ENCODE measurements at regions not wholly inside any gene's neighbourhood (a gene's known extent, or its start where the extent isn't known, plus 50 kb on each side); places are given as distances from the start of the nearest gene placed in this dataset.

DNA sequence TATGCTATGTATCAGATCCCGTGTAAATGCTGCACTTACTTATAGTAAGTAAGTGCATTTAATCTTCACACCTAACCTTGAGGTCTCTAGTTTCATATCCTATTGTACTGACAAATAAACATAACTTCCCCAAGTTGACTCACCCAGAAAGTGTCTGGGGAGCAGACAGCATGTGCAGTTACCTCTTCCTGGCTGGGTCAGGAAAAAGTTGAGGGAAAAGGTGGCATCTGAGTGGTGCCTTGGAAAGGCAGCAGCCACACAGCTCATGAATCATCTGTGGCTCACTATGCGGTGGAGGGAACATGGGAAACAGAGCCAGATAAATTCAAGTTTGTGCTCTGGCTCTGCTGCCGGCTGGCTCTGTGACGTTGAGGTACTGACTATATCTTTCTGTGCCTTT is 382.0 kb upstream of the DYNLRB2 start:
- Histone ChIP-seq H3K4me1 (no peaks in the 10 kb centered on the region), H3K9me3 (replicated peaks) (no peaks in the 10 kb centered on the region), H3K4me3 (no peak overlapping the region), H3K36me3 (no peaks in the 10 kb centered on the region), H3K27me3 (no peaks in the 10 kb centered on the region), H3K27ac (no peak overlapping the region)
- DNase-seq: no peak

DNA sequence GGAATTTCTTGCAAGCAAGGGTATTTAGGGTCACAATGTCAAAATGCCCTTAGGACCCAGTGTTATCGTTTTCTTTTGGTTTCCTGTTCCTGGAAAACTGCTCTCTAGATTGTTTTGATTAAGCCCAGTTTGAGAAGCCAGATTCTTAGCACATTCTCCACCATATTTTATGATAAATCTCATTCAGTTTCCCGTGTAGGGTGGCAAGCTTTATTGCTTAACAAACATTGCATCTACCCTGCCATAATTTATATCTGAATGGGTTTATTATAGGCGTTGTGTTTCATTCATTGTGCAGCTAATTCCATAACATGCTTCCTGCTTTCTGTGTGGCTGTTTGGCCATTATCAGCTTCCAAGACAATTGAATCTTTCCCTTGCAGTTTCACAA is 389.1 kb upstream of the DYNLRB2 start:
- Histone ChIP-seq H3K36me3 (no peaks in the 10 kb centered on the region), H3K9me3 (replicated peaks) (no peaks in the 10 kb centered on the region), H3K27ac (no peak overlapping the region), H3K4me1 (peaks cover 4% of the 10 kb centered on the region; the same call in 1 of the 2 replicates), H3K27me3 (no peaks in the 10 kb centered on the region), H3K4me3 (no peak overlapping the region)
- DNase-seq: no peak

- Histone ChIP-seq H3K27me3 (no peaks in the 10 kb centered on the region), H3K4me3 (no peak overlapping the region), H3K27ac (no peak overlapping the region), H3K4me1 (peaks cover 4% of the 10 kb centered on the region; the same call in 1 of the 2 replicates), H3K36me3 (no peaks in the 10 kb centered on the region), H3K9me3 (replicated peaks) (no peaks in the 10 kb centered on the region)
- DNase-seq: no peak
Measured at GRCh38 chr16:80150978-80151721, 389.6 kb upstream of the DYNLRB2 start.

GRCh38 chr16:80148826-80149225 is 392.0 kb upstream of the DYNLRB2 start:
- DNase-seq: no peak
- H3K27ac ChIP-seq: no peak overlapping the region
- H3K36me3 ChIP-seq: no peaks in the 10 kb centered on the region
- H3K4me3 ChIP-seq: no peak overlapping the region
- no peaks in the 10 kb centered on the region for H3K9me3 ChIP-seq (replicated peaks)
- peaks cover 4% of the 10 kb centered on the region; the same call in 1 of the 2 replicates for H3K4me1 ChIP-seq
- H3K27me3 ChIP-seq: no peaks in the 10 kb centered on the region

GRCh38 chr16:80147026-80147655 is 393.7 kb upstream of the DYNLRB2 start:
- Histone ChIP-seq H3K27me3 (no peaks in the 10 kb centered on the region), H3K4me3 (no peak overlapping the region), H3K27ac (no peak overlapping the region), H3K4me1 (peaks cover 4% of the 10 kb centered on the region; the same call in 1 of the 2 replicates), H3K9me3 (replicated peaks) (no peaks in the 10 kb centered on the region), H3K36me3 (no peaks in the 10 kb centered on the region)
- DNase-seq: peak; percentile 12 to 52

GRCh38 chr16:80144191-80144590 is 396.6 kb upstream of the DYNLRB2 start:
- no peak overlapping the region for H3K27ac ChIP-seq
- H3K27me3 ChIP-seq: no peaks in the 10 kb centered on the region
- no peaks in the 10 kb centered on the region for H3K36me3 ChIP-seq
- H3K4me1 ChIP-seq: peaks cover 4% of the 10 kb centered on the region; the same call in 1 of the 2 replicates
- H3K4me3 ChIP-seq: no peak overlapping the region
- DNase-seq: no peak
- H3K9me3 ChIP-seq (replicated peaks): no peaks in the 10 kb centered on the region

DNA sequence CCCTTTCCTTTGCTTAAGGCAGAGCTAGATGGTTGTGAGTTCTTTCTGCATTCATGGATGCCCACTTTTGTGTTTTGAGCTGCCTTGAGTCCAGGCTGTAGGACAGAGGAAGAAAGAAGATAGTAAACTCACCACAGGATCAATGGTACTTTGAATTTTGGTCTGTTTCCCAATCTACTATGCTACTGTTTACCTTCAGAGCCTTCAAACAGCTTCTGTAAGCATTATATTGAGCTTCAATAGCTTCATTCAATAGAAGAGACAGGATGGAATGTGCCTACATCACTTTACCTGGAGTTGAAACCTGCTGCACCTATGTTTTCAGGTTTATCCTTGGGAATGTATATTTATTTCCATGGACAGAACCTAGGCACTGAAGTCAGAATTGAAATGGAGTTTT is 397.9 kb upstream of the DYNLRB2 start:
- no peak for DNase-seq
- Histone ChIP-seq H3K4me1 (peaks cover 4% of the 10 kb centered on the region; the same call in 1 of the 2 replicates), H3K36me3 (no peaks in the 10 kb centered on the region), H3K4me3 (no peak overlapping the region), H3K9me3 (replicated peaks) (no peaks in the 10 kb centered on the region), H3K27ac (no peak overlapping the region), H3K27me3 (no peaks in the 10 kb centered on the region)

DNA sequence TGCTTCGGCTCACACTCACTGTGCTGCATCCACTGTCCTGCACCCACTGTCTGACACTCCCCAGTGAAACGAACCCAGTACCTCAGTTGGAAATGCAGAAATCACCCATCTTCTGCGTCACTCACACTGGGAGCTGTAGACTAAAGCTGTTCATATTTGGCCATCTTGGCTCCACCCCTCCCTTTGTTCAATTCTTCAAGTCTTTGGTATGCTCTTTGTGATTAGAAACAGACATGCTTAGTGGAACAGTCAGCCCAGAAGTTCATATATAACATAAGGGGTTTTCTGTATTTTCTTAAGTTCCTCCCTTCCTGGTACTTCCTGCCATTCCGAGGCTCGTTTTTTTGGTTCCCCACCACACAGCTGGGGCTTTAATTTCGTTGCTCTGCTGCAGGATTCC is 398.5 kb upstream of the DYNLRB2 start:
- no peaks in the 10 kb centered on the region for H3K36me3 ChIP-seq
- no peaks in the 10 kb centered on the region for H3K9me3 ChIP-seq (replicated peaks)
- H3K4me1 ChIP-seq: peaks cover 4% of the 10 kb centered on the region; the same call in 1 of the 2 replicates
- H3K4me3 ChIP-seq: no peak overlapping the region
- H3K27me3 ChIP-seq: no peaks in the 10 kb centered on the region
- DNase-seq: no peak
- H3K27ac ChIP-seq: no peak overlapping the region

GRCh38 chr16:80129791-80130190 is 411.0 kb upstream of the DYNLRB2 start:
- Histone ChIP-seq H3K9me3 (replicated peaks) (no peaks in the 10 kb centered on the region), H3K27me3 (no peaks in the 10 kb centered on the region), H3K4me3 (no peak overlapping the region), H3K4me1 (no peaks in the 10 kb centered on the region), H3K27ac (no peak overlapping the region), H3K36me3 (no peaks in the 10 kb centered on the region)
- no peak for DNase-seq

DNA sequence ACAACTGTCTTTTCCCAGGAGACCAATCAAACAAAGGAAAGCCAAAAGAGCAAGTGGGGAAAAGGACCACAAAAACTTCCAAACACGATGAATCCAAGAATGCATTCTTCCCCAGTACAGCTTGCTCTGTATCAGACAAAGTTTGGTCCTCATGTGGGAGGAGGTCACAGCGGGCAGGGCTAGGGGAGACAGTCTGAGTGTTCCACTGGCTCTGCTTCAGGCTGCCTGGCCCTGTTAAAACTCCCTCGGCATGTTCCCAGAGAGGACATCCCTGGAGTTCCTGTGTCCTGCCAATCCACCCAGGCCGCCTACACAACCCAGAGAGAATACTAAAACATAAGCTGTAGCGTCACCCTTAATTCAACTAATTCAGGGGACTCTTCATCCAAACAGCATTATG is 415.1 kb upstream of the DYNLRB2 start:
- Histone ChIP-seq H3K36me3 (no peaks in the 10 kb centered on the region), H3K9me3 (replicated peaks) (no peaks in the 10 kb centered on the region), H3K4me3 (no peak overlapping the region), H3K27ac (no peak overlapping the region), H3K27me3 (no peaks in the 10 kb centered on the region), H3K4me1 (no peaks in the 10 kb centered on the region)
- DNase-seq: no peak

- Histone ChIP-seq H3K36me3 (no peaks in the 10 kb centered on the region), H3K9me3 (replicated peaks) (no peaks in the 10 kb centered on the region), H3K4me3 (no peak overlapping the region), H3K4me1 (no peaks in the 10 kb centered on the region), H3K27ac (no peak overlapping the region), H3K27me3 (no peaks in the 10 kb centered on the region)
- DNase-seq: no peak
Measured at GRCh38 chr16:80123189-80123588, 417.6 kb upstream of the DYNLRB2 start.

DNA sequence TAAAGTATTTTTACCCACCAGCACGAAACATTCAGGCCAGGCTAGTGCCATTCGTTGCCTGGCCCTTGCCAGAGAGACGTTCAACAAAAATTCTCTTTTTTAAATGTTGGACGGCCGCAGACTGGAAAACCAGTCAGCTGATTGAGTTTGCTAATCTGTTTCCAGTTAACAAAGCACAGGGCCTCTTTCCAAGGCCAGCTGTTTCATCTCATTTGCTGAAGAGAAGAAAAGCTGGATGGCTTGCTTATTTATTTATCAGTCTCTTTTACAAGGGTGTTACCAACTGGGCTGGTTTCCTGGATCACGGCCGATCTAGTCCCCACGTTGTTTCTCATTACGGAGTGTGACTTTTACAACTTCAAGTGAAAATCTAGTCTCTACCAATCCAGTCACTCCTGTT is 418.7 kb upstream of the DYNLRB2 start:
- no peak for DNase-seq
- H3K9me3 ChIP-seq (replicated peaks): no peaks in the 10 kb centered on the region
- no peaks in the 10 kb centered on the region for H3K36me3 ChIP-seq
- no peak overlapping the region for H3K4me3 ChIP-seq
- no peaks in the 10 kb centered on the region for H3K4me1 ChIP-seq
- no peaks in the 10 kb centered on the region for H3K27me3 ChIP-seq
- H3K27ac ChIP-seq: no peak overlapping the region

DNA sequence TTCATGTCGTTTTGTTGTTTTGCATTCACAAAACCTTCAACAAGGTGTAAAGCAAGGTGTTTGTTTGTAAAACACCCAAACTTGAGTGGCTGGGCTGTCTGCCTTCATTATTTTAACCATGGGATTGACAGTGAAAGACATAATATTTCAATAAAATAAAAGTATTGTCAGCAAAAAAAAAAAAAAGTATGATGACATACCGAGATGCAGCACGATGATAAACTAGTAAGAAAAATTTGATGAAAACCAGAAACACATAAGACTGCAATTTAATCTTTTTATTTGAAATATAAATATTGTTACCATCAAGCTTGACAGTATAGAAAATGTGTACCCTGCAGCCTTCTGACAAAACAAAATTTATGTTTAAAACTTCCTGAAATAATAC is 419.3 kb upstream of the DYNLRB2 start:
- Histone ChIP-seq H3K27me3 (no peaks in the 10 kb centered on the region), H3K27ac (no peak overlapping the region), H3K4me3 (no peak overlapping the region), H3K36me3 (no peaks in the 10 kb centered on the region), H3K4me1 (no peaks in the 10 kb centered on the region), H3K9me3 (replicated peaks) (no peaks in the 10 kb centered on the region)
- DNase-seq: no peak

- Histone ChIP-seq H3K4me1 (no peaks in the 10 kb centered on the region), H3K4me3 (no peak overlapping the region), H3K27ac (no peak overlapping the region), H3K9me3 (replicated peaks) (no peaks in the 10 kb centered on the region), H3K27me3 (no peaks in the 10 kb centered on the region), H3K36me3 (no peaks in the 10 kb centered on the region)
- DNase-seq: no peak
Measured at GRCh38 chr16:80120899-80121521, 419.8 kb upstream of the DYNLRB2 start.

DNA sequence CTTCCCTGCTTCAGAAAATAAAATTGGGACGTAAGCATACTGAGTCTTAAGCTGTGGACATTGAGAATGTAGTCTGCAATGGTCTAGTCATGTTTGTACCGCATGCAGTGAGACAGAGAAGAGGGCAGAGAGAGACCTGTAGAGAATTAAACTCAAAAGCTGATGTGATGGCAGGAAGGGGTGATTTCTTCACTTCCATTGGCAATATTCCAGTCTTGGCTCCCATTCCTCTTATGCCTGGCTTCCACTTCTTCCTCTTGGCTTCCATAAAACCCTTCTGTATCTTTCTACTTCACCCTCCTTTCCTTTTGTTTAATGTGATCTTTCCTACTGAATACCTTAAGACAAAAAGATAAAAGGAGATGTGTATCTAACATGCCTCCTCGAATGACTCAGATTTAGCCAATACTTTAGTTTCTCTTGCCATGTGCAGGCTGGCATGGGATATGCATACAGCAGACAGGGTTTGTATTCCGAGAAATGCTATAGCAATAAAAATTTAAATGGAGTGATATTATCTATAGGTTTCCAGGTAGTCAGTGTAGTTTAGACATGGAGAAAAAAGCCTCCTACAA is 423.1 kb upstream of the DYNLRB2 start:
- Histone ChIP-seq H3K36me3 (no peaks in the 10 kb centered on the region), H3K4me1 (no peaks in the 10 kb centered on the region), H3K27ac (no peak overlapping the region), H3K4me3 (no peak overlapping the region), H3K27me3 (no peaks in the 10 kb centered on the region; the same call in 1 of the 2 replicates), H3K9me3 (replicated peaks) (no peaks in the 10 kb centered on the region)
- no peak for DNase-seq

All from SJCRH30 (cell line).